ENCODE measurements at regions not wholly inside any gene's neighbourhood (a gene's known extent, or its start where the extent isn't known, plus 50 kb on each side); places are given as distances from the start of the nearest gene placed in this dataset.

DNA sequence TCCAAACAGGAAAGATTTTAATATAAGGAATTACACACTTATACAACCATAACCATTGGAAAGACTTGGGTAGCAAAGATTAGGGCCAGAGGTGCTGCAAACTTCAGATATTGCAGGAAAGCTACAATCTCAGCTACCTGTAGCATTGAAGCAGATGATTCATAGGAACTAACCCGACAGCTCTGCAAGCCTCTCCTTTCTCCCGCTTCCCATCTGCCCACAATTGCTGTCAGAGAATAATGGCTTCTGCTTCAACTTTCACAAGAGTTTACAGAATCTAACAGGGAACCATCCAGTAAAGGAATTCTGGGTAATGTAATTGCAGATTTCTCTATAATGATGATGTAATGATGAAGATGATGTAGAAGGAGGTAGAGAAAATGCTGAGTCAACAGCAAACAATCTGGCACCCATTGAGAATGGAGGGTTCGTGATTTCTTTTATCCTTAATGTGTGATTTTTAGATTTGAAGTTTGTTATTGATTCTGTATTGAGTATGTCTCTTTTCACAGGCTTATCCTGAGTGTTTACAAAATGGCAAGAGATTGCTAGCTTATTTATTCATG is 70.8 kb upstream of the USP47 start:
- intact Hi-C loops (cut with micrococcal nuclease): no loop called here
- no peaks in the 10 kb centered on the region for H3K4me1 Mint-ChIP-seq (ENCODE audit: low read depth)
- no peaks in the 10 kb centered on the region for H3K9me3 Mint-ChIP-seq

DNA sequence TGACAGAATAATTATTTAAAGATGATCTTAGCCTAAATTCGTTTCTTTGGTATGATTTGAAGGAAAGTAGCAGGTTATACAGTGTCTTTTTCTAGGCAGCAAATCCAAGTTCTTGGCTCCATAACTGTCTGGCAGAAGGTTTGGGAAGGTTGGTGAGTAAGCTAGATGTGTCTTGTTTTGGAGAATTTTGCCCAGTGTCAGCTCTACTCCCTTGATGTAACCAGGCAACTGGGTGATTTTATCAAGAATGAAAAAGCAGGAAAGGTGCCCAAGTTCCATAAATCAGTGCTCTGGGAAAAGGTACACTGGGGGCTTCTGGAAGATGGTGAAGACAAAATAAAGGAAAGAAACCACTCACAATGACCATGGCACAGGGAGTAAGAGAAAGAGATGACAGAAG is 71.5 kb upstream of the USP47 start:
- Mint-ChIP-seq H3K27me3 (ENCODE audit: low read depth) (peaks cover 26% of the 10 kb centered on the region), H3K27ac (no peak overlapping the region), H3K4me3 (ENCODE audit: low read depth) (no peak overlapping the region), H3K9me3 (no peaks in the 10 kb centered on the region), H3K4me1 (ENCODE audit: low read depth) (no peaks in the 10 kb centered on the region), H3K36me3 (ENCODE audit: low read depth) (no peaks in the 10 kb centered on the region)
- DNase-seq (ENCODE audit: low spot score): no peak
- intact Hi-C loops (cut with micrococcal nuclease): no loop called here

More for the DNA sequence above, 70.8 kb upstream of the USP47 start:
- no peak overlapping the region for H3K27ac Mint-ChIP-seq
- peaks cover 24% of the 10 kb centered on the region for H3K27me3 Mint-ChIP-seq (ENCODE audit: low read depth)
- DNase-seq (ENCODE audit: low spot score): no peak
- H3K4me3 Mint-ChIP-seq (ENCODE audit: low read depth): no peak overlapping the region
- H3K36me3 Mint-ChIP-seq (ENCODE audit: low read depth): no peaks in the 10 kb centered on the region

DNA sequence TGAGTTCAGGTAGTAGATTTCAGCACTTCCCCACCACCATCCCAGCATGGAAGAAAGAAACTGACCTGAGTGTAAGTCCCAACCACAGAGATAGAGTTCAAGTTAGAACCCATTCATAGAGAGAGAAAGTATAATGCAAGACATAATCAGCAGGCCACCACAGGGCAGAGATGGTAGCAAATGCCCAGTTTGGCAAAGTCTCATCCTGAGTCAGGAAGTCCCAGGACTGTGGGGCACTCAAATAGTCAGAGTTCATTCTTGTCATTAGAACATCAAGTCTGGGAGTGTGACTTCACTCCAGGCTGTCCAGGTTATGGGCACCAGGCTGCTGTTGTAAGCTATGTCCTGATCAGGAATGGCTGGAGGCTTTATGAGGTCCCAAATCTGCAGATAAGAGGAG is 72.0 kb upstream of the USP47 start:
- intact Hi-C loops (cut with micrococcal nuclease): no loop called here
- Mint-ChIP-seq H3K4me1 (ENCODE audit: low read depth) (no peaks in the 10 kb centered on the region), H3K36me3 (ENCODE audit: low read depth) (no peaks in the 10 kb centered on the region), H3K4me3 (ENCODE audit: low read depth) (no peak overlapping the region), H3K27me3 (ENCODE audit: low read depth) (peaks cover 24% of the 10 kb centered on the region), H3K27ac (no peak overlapping the region), H3K9me3 (no peaks in the 10 kb centered on the region)
- no peak for DNase-seq (ENCODE audit: low spot score)

DNA sequence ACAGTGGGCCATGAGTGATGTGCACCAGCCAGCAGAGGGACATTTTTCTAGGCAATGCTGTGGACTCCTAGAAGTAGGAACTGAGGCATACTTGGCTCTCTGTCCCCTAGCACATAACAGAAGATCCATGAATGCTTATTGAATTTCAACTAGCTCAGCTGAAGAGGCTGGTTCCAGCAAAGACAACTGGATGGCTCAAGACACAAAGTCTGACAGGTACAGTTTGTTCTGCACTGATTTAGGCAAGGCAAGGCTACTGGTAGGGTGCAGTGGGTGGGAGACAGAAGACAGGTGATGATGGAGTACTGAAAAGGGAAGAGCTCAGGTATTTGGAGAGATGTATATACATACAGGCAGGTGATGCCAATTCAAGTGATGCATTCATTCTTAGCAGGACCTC is 72.4 kb upstream of the USP47 start:
- no peak for DNase-seq (ENCODE audit: low spot score)
- intact Hi-C loops (cut with micrococcal nuclease): no loop called here
- H3K27ac Mint-ChIP-seq: no peak overlapping the region
- H3K4me3 Mint-ChIP-seq (ENCODE audit: low read depth): no peak overlapping the region
- H3K27me3 Mint-ChIP-seq (ENCODE audit: low read depth): peaks cover 24% of the 10 kb centered on the region
- no peaks in the 10 kb centered on the region for H3K9me3 Mint-ChIP-seq
- no peaks in the 10 kb centered on the region for H3K4me1 Mint-ChIP-seq (ENCODE audit: low read depth)
- no peaks in the 10 kb centered on the region for H3K36me3 Mint-ChIP-seq (ENCODE audit: low read depth)

DNA sequence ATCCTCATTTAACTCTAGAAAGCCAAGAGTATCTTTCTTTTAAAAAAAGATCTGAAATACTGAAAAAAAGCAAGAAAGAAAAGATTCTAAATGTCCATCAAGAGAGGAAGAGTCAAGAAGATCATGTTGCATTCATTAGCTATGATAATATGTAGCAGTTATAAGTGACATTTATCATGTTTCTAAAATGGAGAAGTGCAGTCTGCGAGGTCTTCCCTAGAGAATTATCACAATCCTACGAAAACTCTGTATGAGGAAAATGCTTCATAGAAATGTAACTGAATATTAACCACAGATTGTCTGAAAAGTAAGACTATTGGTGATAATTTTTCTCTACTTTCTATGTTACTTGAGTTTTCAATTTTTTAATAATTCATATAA is 77.4 kb upstream of the USP47 start:
- no peaks in the 10 kb centered on the region for H3K9me3 Mint-ChIP-seq
- no peaks in the 10 kb centered on the region for H3K36me3 Mint-ChIP-seq (ENCODE audit: low read depth)
- no peak overlapping the region for H3K27ac Mint-ChIP-seq
- intact Hi-C loops (cut with micrococcal nuclease): no loop called here
- no peaks in the 10 kb centered on the region for H3K4me1 Mint-ChIP-seq (ENCODE audit: low read depth)
- no peak for DNase-seq (ENCODE audit: low spot score)
- H3K27me3 Mint-ChIP-seq (ENCODE audit: low read depth): peaks cover 19% of the 10 kb centered on the region
- H3K4me3 Mint-ChIP-seq (ENCODE audit: low read depth): no peak overlapping the region

DNA sequence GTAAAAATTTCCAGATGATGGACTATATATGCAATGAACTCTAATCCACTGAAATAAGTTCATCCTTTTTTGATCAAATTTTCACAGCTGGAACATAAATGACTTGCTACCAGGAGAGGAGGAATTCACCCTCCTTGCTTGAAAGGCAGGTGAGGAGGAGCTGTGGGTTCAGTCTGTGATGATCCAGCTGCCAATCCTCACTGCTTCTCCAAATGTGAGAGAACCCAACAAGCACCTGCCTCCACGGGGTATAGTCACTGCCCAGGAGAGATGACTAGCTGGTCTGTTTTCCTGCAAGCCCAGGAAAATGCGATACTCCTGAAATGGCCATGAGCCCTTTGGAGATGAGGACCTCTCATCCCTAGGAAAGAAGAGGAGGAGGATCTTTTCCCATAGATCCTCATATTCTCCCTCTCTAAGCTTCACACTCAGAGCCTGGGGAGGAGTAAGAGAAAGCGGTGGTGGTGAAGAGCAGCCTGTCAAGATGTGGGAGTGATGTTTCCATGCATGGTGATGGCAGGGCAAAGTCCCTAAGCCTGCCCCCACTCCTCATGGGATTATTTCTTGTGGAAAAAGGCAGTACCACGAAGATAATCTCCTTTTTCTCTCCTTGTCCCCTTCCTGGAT is 77.9 kb upstream of the USP47 start:
- Mint-ChIP-seq H3K27ac (no peak overlapping the region), H3K27me3 (ENCODE audit: low read depth) (peaks cover 15% of the 10 kb centered on the region), H3K4me1 (ENCODE audit: low read depth) (no peaks in the 10 kb centered on the region), H3K9me3 (no peaks in the 10 kb centered on the region), H3K36me3 (ENCODE audit: low read depth) (no peaks in the 10 kb centered on the region), H3K4me3 (ENCODE audit: low read depth) (no peak overlapping the region)
- DNase-seq (ENCODE audit: low spot score): no peak
- intact Hi-C loops (cut with micrococcal nuclease): no loop called here

DNA sequence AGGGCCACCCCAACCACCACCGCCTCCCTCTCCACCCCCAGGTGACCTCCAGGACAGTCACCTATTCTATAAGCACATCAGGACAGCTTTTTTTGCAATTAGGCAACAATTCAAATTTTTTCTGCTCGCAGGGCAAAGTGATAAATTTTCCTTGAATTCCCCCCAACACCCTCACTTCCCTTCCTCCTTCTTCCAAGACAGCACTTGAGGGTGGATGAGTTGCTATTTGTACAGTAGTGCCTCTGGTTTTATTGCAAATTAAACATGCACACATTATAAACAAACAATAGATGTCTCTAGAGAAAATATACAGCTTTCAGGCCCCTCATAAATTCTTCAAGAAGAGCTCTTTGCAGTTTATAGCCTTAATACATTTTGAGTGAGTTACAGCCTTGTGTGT is 80.9 kb upstream of the USP47 start:
- H3K36me3 Mint-ChIP-seq (ENCODE audit: low read depth): no peaks in the 10 kb centered on the region
- no peak overlapping the region for H3K4me3 Mint-ChIP-seq (ENCODE audit: low read depth)
- H3K9me3 Mint-ChIP-seq: no peaks in the 10 kb centered on the region
- H3K27me3 Mint-ChIP-seq (ENCODE audit: low read depth): peaks cover 9% of the 10 kb centered on the region
- no peaks in the 10 kb centered on the region for H3K4me1 Mint-ChIP-seq (ENCODE audit: low read depth)
- intact Hi-C loops (cut with micrococcal nuclease): no loop called here
- no peak for DNase-seq (ENCODE audit: low spot score)
- no peak overlapping the region for H3K27ac Mint-ChIP-seq

DNA sequence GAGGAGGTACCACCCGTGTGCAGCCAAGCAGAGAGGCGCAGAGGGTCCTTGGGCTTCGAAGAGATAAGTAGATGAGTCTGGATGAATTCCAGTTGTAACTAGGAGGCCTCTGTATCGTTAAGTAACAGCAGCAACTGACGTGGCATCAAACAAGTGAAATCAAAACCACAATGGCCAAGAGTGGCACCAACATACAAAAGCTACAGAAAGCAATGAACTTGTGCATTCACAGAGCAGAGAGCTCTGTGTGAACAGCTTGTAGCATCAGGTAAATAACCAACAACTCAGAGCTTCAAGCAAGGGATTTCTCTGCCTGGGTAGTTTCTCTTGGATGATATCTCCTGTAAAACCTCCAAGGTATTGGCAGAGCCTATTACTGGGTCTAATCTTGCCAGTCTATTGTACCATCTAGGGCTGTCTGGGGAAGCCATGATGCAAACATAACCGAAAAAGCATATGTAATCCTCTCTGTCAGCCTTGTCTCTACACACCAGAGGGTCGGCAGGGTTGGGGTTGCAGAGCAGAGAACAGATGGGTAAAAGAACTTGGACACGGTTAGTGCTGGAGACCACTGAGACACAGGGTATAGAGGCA is 83.1 kb upstream of the USP47 start:
- no peaks in the 10 kb centered on the region for H3K4me1 Mint-ChIP-seq (ENCODE audit: low read depth)
- H3K27me3 Mint-ChIP-seq (ENCODE audit: low read depth): no peaks in the 10 kb centered on the region
- H3K36me3 Mint-ChIP-seq (ENCODE audit: low read depth): no peaks in the 10 kb centered on the region
- H3K27ac Mint-ChIP-seq: no peak overlapping the region
- no peak for DNase-seq (ENCODE audit: low spot score)
- intact Hi-C loops (cut with micrococcal nuclease): no loop called here
- no peak overlapping the region for H3K4me3 Mint-ChIP-seq (ENCODE audit: low read depth)
- no peaks in the 10 kb centered on the region for H3K9me3 Mint-ChIP-seq

DNA sequence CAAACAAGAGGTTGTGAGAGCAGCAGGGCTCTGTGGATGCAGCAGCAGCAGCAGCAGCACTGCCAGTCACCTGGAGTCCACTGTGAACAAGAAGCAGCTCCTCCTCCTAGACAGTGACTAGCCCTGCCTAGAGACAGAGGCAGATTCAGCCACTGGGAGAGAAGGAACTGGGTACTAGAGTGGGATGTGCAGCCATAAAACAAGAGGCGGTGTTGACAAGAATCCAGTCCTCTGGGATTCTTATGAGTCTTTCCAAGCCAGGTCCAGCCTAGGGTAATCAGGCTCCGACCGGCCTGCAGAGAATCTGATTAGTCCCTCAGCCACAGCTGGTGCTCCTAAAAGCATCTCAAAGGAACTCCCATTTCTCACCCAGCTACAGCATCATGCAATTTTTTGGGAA is 83.9 kb upstream of the USP47 start:
- Mint-ChIP-seq H3K27me3 (ENCODE audit: low read depth) (no peaks in the 10 kb centered on the region), H3K4me1 (ENCODE audit: low read depth) (no peaks in the 10 kb centered on the region), H3K4me3 (ENCODE audit: low read depth) (no peak overlapping the region), H3K9me3 (no peaks in the 10 kb centered on the region), H3K27ac (no peak overlapping the region), H3K36me3 (ENCODE audit: low read depth) (no peaks in the 10 kb centered on the region)
- DNase-seq (ENCODE audit: low spot score): no peak
- intact Hi-C loops (cut with micrococcal nuclease): no loop called here

DNA sequence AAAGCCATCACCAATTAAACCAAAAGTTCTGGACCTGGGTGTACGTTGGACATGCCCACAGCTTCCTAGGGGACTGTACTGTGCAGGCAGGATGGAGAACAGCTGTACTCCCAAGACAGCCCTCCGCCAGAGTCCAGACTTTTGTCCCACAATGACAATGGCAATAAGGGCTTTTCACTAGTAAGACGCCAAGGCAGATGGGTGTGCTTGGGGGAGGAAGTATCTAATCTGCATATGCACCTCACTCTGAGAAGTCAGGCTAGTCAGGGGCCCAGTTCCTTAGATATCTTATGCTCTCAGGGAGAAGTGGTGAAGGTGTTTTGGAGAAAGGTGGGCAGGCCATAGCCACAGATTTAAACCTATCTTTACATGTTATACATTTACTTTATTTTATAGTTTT is 85.1 kb upstream of the USP47 start:
- Mint-ChIP-seq H3K4me1 (ENCODE audit: low read depth) (no peaks in the 10 kb centered on the region), H3K27ac (no peak overlapping the region), H3K4me3 (ENCODE audit: low read depth) (no peak overlapping the region), H3K27me3 (ENCODE audit: low read depth) (no peaks in the 10 kb centered on the region), H3K36me3 (ENCODE audit: low read depth) (no peaks in the 10 kb centered on the region), H3K9me3 (no peaks in the 10 kb centered on the region)
- no peak for DNase-seq (ENCODE audit: low spot score)
- intact Hi-C loops (cut with micrococcal nuclease): no loop called here

DNA sequence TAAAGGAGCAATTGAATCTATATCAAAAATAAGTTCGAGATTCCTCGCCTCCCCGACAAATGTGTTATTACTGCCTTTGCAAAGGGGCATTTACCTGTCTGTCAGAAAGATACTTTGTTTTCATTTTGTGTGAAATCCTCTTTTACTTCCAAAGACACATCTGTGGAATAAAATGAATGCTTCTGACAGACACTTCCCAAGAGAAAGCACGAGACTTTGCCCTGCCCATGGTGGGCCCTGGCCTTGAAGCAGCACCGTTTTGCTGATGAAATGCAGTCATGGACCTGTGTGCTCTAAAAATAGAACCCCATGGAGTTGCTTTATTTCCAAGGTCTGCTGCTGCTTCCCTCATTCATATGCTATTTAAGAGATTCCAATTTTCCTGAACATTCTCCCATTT is 85.9 kb upstream of the USP47 start:
- Mint-ChIP-seq H3K4me1 (ENCODE audit: low read depth) (no peaks in the 10 kb centered on the region), H3K4me3 (ENCODE audit: low read depth) (no peak overlapping the region), H3K9me3 (no peaks in the 10 kb centered on the region), H3K36me3 (ENCODE audit: low read depth) (no peaks in the 10 kb centered on the region), H3K27me3 (ENCODE audit: low read depth) (no peaks in the 10 kb centered on the region), H3K27ac (no peak overlapping the region)
- DNase-seq (ENCODE audit: low spot score): no peak
- intact Hi-C loops (cut with micrococcal nuclease): no loop called here

DNA sequence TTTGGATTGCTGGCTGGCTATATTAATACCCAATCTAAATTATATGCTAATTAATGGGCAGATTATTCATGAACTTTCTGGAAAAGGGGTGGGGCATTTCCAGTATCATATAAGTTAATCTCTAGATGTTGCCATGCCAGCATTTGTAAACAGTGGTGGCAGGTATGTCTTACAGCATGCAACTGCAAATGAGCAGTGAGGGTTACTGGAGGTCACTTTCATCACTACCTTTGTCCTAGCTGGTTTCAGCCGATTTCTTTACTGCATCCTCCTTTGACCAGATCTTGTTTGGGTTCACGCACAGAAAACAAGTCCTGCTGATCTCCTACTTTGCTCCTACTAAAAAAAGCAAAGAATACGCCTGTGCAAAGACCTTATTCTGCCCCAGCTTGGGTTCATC is 89.1 kb upstream of the USP47 start:
- Mint-ChIP-seq H3K9me3 (no peaks in the 10 kb centered on the region), H3K4me3 (ENCODE audit: low read depth) (no peak overlapping the region), H3K36me3 (ENCODE audit: low read depth) (no peaks in the 10 kb centered on the region), H3K4me1 (ENCODE audit: low read depth) (no peaks in the 10 kb centered on the region), H3K27ac (no peak overlapping the region), H3K27me3 (ENCODE audit: low read depth) (peaks cover 7% of the 10 kb centered on the region)
- no peak for DNase-seq (ENCODE audit: low spot score)
- intact Hi-C loops (cut with micrococcal nuclease): no loop called here

DNA sequence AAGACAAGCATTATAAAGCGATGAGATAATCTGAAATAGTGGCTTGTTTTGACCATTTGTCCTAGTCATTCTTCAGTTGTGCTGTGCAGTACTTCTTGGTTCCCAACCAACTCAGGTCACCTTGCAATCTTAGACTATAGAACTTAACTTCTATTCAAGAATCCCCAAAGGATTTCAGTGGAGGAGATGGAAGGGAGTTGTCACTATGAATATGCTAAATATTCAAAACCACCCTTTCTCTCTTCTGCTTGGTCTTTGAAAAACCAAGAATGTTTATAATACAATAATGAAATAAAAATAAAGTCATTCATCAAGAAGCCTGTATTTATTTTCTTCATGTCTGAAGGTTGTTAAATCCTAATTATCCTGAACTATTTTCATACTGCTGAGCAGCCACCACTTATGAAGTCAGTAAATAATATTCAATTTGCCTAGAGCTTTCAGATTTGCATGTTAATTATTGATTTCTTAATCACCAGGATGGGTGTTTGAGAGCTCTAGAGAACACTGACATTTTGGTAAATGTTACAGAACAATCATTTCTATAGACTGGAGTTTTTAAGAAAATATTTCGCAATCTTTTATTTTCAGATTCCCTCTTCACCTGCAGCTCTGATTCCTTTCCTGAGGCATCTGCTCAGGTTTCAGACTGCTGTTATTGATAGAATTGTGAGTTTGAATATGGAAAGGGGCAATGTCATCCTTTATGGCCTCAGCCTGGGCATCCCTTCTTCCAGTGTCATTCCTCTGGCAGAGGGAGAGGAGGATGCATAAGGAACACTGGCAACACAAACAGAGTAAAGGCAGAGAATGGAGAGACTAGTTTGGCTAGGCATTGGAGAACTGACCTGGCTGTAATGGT is 91.5 kb upstream of the USP47 start:
- Mint-ChIP-seq H3K9me3 (no peaks in the 10 kb centered on the region), H3K4me1 (ENCODE audit: low read depth) (no peaks in the 10 kb centered on the region), H3K27ac (no peak overlapping the region), H3K27me3 (ENCODE audit: low read depth) (peaks cover 15% of the 10 kb centered on the region), H3K4me3 (ENCODE audit: low read depth) (no peak overlapping the region), H3K36me3 (ENCODE audit: low read depth) (no peaks in the 10 kb centered on the region)
- DNase-seq (ENCODE audit: low spot score): no peak
- intact Hi-C loops (cut with micrococcal nuclease): no loop called here
